ENCODE measurements at regions not wholly inside any gene's neighbourhood (a gene's known extent, or its start where the extent isn't known, plus 50 kb on each side); places are given as distances from the start of the nearest gene placed in this dataset.

DNA sequence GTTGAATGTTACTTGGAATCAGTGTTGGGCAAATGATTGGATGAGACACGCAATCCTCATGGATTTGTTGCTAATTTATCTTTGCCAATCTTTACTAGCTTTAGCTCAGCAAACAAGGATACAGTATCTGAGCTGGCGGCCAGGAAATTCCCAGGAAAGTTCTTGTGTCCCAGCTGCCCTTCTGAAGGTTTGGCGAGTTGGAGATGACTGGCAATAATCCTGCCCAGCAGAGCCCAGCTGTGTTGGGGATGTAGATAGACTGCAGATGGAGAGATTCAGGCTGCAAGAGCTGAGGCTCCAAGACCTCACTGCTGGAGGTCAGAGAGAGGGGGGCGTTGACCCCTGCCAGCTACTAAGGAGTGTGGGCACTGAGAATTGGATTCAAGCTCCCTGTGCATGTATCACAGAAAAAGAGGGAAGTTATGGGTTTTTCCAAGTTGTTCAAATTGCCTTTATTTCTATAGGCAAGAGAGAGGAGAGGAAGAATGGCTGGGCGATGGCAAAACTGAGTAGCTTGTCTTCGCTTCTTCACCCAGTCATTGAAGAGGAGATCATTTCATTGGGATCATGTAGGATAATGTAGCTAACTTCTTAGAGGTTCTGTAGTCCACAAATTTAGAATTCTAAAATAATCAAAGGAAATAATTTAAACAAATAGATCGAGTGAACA, 506.8 kb upstream of the LRATD1 start:
- H3K9ac ChIP-seq (ENCODE audit: insufficient read depth in 1 of 2, low read depth in 2 of 2, low read length in 2 of 2): no peak overlapping the region
- FAIRE-seq: no peak
- H3K4me1 ChIP-seq (replicated peaks in 1 of 2; ENCODE audit: control insufficient read depth in 2 of 2, insufficient read depth in 2 of 2, low read length in 2 of 2): no peaks in the 10 kb centered on the region
- intact Hi-C loops (cut with micrococcal nuclease) (no loop called here), in situ Hi-C loops (cut with MboI) (no loop called here)
- H3K36me3 ChIP-seq (ENCODE audit: control insufficient read depth, insufficient read depth, low read length): no peaks in the 10 kb centered on the region
- POLR2A ChIA-PET: no interaction called here
- no peak overlapping the region for H3K27ac ChIP-seq (ENCODE audit: extremely low read depth, low read depth, low read length)
- 0% methylated on average over 7 of the region's 7 CpGs for WGBS (ENCODE audit: insufficient coverage, low coverage, missing lambda C conversion rate)
- TF ChIP-seq, protein P1, sequence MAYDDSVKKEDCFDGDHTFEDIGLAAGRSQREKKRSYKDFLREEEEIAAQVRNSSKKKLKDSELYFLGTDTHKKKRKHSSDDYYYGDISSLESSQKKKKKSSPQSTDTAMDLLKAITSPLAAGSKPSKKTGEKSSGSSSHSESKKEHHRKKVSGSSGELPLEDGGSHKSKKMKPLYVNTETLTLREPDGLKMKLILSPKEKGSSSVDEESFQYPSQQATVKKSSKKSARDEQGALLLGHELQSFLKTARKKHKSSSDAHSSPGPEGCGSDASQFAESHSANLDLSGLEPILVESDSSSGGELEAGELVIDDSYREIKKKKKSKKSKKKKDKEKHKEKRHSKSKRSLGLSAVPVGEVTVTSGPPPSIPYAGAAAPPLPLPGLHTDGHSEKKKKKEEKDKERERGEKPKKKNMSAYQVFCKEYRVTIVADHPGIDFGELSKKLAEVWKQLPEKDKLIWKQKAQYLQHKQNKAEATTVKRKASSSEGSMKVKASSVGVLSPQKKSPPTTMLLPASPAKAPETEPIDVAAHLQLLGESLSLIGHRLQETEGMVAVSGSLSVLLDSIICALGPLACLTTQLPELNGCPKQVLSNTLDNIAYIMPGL (CRISPR knock-in tag; IDR thresholded peaks at IDR 0.05): no peak
- no peak for TF ChIP-seq PKNOX1 (IDR thresholded peaks at IDR 0.05)
- H3K4me2 ChIP-seq (ENCODE audit: insufficient read depth, low read length): no peak overlapping the region
- H2AFZ ChIP-seq (ENCODE audit: low read depth, low read length): no peak overlapping the region
- DNase-seq (ENCODE audit: extremely low read depth in 1 of 4, low spot score in 3 of 4): no peak
- no peaks in the 10 kb centered on the region for H3K9me3 ChIP-seq (replicated peaks; ENCODE audit: control insufficient read depth, insufficient read depth, low read depth, low read length)
- no peak for ATAC-seq
- H3K9me1 ChIP-seq (ENCODE audit: control insufficient read depth, insufficient read depth, low read length): no peaks in the 10 kb centered on the region
- H3K27me3 ChIP-seq (ENCODE audit: control insufficient read depth in 2 of 2, insufficient read depth in 2 of 2, low read length in 2 of 2): no peaks in the 10 kb centered on the region
- BruUV-seq (replicated peaks): no TSS peak
- H3K4me3 ChIP-seq: no peak overlapping the region
- H4K20me1 ChIP-seq (replicated peaks; ENCODE audit: control insufficient read depth, insufficient read depth, low read length): no peaks in the 10 kb centered on the region
- no peaks in the 10 kb centered on the region for H3K79me2 ChIP-seq (ENCODE audit: control insufficient read depth, insufficient read depth, low read length)
- CTCF ChIA-PET (ENCODE audit: low intra/inter-chr PET ratio): no interaction called here

DNA sequence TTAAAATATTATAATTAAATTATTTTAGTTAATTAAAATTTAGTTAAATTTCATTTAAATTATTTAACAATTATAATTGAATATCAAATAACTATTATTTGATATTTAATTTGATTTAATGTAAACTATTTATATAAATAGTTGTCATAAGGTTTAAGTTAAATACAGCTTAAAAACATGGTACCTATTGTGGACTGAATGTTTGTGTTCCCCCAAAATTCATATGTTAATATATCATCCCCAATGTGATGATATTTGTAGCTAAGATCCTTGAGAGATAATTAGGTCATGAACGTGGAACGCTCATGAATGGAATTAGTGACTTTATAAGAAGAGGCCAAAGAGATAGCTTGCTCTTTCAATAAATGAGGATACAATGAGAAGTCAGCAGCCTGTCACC, 505.7 kb upstream of the LRATD1 start:
- Histone ChIP-seq H3K4me2 (ENCODE audit: insufficient read depth, low read length) (no peak overlapping the region), H3K9me1 (ENCODE audit: control insufficient read depth, insufficient read depth, low read length) (no peaks in the 10 kb centered on the region), H3K27ac (ENCODE audit: extremely low read depth, low read depth, low read length) (no peak overlapping the region), H3K36me3 (ENCODE audit: control insufficient read depth, insufficient read depth, low read length) (no peaks in the 10 kb centered on the region), H3K79me2 (ENCODE audit: control insufficient read depth, insufficient read depth, low read length) (no peaks in the 10 kb centered on the region), H3K27me3 (ENCODE audit: control insufficient read depth in 2 of 2, insufficient read depth in 2 of 2, low read length in 2 of 2) (no peaks in the 10 kb centered on the region), H3K9ac (ENCODE audit: insufficient read depth in 1 of 2, low read depth in 2 of 2, low read length in 2 of 2) (no peak overlapping the region), H3K4me3 (no peak overlapping the region), H4K20me1 (replicated peaks; ENCODE audit: control insufficient read depth, insufficient read depth, low read length) (no peaks in the 10 kb centered on the region), H2AFZ (ENCODE audit: low read depth, low read length) (no peak overlapping the region), H3K9me3 (replicated peaks; ENCODE audit: control insufficient read depth, insufficient read depth, low read depth, low read length) (no peaks in the 10 kb centered on the region), H3K4me1 (replicated peaks in 1 of 2; ENCODE audit: control insufficient read depth in 2 of 2, insufficient read depth in 2 of 2, low read length in 2 of 2) (no peaks in the 10 kb centered on the region)
- ChIA-PET CTCF (ENCODE audit: low intra/inter-chr PET ratio) (no interaction called here), POLR2A (no interaction called here)
- 0% methylated on average over 2 of the region's 2 CpGs for WGBS (ENCODE audit: insufficient coverage, low coverage, missing lambda C conversion rate)
- in situ Hi-C loops (cut with MboI) (no loop called here), intact Hi-C loops (cut with micrococcal nuclease) (no loop called here)
- ATAC-seq (no peak), FAIRE-seq (no peak), DNase-seq (ENCODE audit: extremely low read depth in 1 of 4, low spot score in 3 of 4) (no peak)
- BruUV-seq (replicated peaks): no TSS peak
- TF ChIP-seq MCM3 (IDR thresholded peaks at IDR 0.05): no peak
- no peak for TF ChIP-seq SP1 (CRISPR knock-in tag; IDR thresholded peaks at IDR 0.05)
- no peak for TF ChIP-seq SMAD3 (CRISPR knock-in tag; conservative IDR thresholded peaks at IDR 0.05)
- TF ChIP-seq CBFA2T3 (IDR thresholded peaks at IDR 0.05): no peak
- no peak for TF ChIP-seq KAT7 (CRISPR knock-in tag; IDR thresholded peaks at IDR 0.05; ENCODE audit: borderline replicate concordance)
- no peak for TF ChIP-seq E2F5 (CRISPR knock-in tag; IDR thresholded peaks at IDR 0.05)
- no peak for TF ChIP-seq PTBP1 (IDR thresholded peaks at IDR 0.05; ENCODE audit: low read depth, low read length)
- no peak for TF ChIP-seq NFE2L1 (tag; IDR thresholded peaks at IDR 0.05; ENCODE audit: borderline replicate concordance, low read depth)
- TF ChIP-seq CSDE1 (IDR thresholded peaks at IDR 0.05): no peak
